ENCODE measurements at regions not wholly inside any gene's neighbourhood (a gene's known extent, or its start where the extent isn't known, plus 50 kb on each side); places are given as distances from the start of the nearest gene placed in this dataset.
A peak's percentile ranks its signal among the peaks of the same experiment; 100 is the strongest.

DNA sequence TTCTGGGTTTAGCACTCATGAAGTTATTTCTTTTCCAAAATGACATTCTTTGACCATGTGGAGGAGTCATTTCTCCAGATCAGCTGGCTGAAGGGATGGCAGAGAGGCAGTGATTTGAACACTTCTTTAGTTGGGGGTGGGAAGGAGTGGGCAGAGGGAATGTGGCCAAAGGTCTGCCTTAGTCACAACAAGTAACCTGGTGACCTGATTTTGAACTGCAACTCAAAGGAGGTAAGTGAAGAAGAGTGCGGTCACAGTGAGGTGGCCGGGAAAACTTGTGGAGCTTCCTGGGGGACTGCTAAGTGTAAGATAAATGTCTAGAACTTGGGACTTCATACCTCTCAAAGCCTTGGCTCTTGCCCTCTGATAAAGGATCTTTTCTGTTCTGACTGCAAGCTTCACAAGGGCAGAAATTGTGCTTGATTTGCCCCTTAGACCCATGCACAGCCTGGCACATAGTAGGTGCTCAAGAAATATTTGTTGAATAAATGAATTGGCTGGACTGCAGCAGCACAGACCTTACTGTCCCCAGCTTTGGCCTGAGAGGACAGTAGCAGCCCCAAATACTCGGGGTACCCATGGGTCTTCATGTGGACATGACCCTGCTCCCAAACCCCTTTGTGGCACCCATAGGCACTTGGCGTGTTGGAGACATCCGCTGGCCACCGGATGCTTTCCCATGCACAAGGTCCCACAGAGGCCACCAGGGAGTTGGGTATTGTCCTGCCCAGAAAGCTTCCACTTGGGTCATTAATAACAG lies 99.0 kb upstream of the ALX4 start:
- Mint-ChIP-seq H3K4me1 (ENCODE audit: unreplicated experiment) (peaks cover 9% of the 10 kb centered on the region), H3K4me3 (no peak overlapping the region), H3K27me3 (peaks cover 36% of the 10 kb centered on the region), H3K36me3 (no peaks in the 10 kb centered on the region), H3K9me3 (no peaks in the 10 kb centered on the region), H3K27ac (no peak overlapping the region)
- TF ChIP-seq, protein P1, sequence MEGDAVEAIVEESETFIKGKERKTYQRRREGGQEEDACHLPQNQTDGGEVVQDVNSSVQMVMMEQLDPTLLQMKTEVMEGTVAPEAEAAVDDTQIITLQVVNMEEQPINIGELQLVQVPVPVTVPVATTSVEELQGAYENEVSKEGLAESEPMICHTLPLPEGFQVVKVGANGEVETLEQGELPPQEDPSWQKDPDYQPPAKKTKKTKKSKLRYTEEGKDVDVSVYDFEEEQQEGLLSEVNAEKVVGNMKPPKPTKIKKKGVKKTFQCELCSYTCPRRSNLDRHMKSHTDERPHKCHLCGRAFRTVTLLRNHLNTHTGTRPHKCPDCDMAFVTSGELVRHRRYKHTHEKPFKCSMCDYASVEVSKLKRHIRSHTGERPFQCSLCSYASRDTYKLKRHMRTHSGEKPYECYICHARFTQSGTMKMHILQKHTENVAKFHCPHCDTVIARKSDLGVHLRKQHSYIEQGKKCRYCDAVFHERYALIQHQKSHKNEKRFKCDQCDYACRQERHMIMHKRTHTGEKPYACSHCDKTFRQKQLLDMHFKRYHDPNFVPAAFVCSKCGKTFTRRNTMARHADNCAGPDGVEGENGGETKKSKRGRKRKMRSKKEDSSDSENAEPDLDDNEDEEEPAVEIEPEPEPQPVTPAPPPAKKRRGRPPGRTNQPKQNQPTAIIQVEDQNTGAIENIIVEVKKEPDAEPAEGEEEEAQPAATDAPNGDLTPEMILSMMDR (conservative IDR thresholded peaks at IDR 0.05), result no peak
- no peak for DNase-seq (ENCODE audit: extremely low spot score, unreplicated experiment)

DNA sequence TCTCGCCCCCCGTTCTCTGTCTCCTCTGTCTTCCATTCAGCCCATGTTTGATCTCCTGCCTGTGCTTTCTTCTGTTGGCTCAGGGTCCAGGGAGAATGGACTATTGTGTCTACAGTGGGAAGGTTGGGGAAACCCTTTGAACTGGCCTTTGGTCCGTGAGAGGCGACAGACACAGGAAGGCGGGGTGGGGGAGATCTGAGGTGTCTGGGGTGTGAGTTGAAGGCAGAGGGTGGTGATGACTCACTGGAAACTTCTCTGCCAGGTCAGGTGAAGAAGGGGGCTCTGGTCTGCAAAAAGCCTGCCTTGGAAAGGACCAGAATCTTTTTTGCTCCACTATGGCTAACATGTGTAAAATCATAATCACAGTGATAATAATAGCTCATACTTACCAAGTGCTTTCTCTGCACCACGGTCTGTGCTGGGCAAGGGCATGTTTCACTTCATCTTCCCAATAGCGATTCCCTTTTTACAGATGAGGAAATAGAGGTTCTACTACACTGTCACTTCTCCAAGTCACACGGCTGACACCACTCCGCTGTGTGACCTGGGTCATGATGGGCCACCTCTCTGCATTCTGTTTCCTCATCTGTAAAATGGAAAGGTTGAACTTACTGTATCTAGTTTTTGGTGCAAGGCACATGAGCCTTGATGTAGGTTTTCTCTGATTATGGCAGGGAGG lies 99.8 kb upstream of the ALX4 start:
- H3K9me3 Mint-ChIP-seq, result no peaks in the 10 kb centered on the region
- no peak overlapping the region for H3K27ac Mint-ChIP-seq
- no peak overlapping the region for H3K4me3 Mint-ChIP-seq
- no peak for DNase-seq (ENCODE audit: extremely low spot score, unreplicated experiment)
- peaks cover 43% of the 10 kb centered on the region for H3K27me3 Mint-ChIP-seq
- TF ChIP-seq, protein P1 (conservative IDR thresholded peaks at IDR 0.05), result no peak
- H3K36me3 Mint-ChIP-seq, result no peaks in the 10 kb centered on the region
- H3K4me1 Mint-ChIP-seq (ENCODE audit: unreplicated experiment), result peaks cover 9% of the 10 kb centered on the region

DNA sequence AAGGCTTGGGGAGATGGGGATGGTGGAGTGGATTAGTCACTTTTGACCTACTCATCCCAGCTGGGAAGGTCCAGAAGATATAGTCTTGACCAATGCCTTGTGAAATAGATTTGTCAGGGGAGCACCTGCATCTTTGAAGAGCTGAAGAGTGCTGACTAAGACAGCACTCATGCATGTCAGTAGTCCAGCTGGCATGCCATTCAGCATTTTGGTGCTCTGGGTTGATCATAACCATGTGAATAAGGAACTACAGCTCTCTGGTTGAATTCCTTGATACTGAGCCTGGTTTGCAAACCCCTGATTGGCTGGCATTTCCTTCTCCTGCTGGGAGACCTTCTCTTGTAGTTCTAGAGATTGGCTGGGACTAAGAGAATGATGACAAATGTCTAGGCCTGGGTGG lies 106.8 kb upstream of the ALX4 start:
- H3K27ac Mint-ChIP-seq, result no peak overlapping the region
- no peak for DNase-seq (ENCODE audit: extremely low spot score, unreplicated experiment)
- no peak overlapping the region for H3K4me3 Mint-ChIP-seq
- peaks cover 35% of the 10 kb centered on the region for H3K27me3 Mint-ChIP-seq
- TF ChIP-seq, protein P1 (conservative IDR thresholded peaks at IDR 0.05), result no peak
- peaks cover 19% of the 10 kb centered on the region for H3K4me1 Mint-ChIP-seq (ENCODE audit: unreplicated experiment)
- H3K9me3 Mint-ChIP-seq, result no peaks in the 10 kb centered on the region
- H3K36me3 Mint-ChIP-seq, result no peaks in the 10 kb centered on the region

DNA sequence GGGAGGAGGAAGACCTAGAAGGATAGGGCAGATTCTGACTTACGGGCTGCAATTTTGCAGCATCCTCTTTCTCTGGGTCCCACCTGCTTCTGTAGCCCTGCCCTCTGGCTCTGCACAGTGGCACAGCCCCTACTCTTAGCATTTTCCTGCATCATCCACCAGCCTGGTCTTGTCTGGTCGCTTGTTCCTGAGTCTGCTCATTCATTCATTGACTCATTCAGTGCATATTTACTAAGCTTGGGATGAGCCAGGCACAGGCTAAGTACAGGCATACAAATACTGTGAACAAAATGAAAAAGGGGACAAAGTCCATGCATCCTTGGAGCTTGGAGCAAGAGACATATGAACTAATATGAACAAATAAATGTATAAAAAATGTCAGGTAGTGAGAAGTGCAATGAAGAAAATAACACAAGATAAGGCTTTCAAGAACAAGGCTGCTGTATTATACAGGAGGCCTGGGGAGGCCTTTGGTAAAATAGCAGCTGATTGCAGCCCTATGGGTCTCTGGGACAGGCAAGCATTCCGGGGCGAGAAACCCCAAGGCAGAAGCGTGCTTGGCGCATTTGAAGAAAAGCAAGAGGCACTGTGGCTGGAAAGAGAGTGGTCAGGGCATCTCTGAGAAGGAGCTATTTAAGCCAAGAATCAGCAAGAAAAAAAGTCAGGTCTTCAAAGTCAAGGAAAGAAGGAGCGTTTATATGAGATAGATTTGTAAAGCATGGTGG lies 108.0 kb upstream of the ALX4 start:
- Mint-ChIP-seq H3K27me3 (peaks cover 36% of the 10 kb centered on the region), H3K4me3 (no peak overlapping the region), H3K27ac (peak overlapping the region; percentile 54), H3K4me1 (ENCODE audit: unreplicated experiment) (peaks cover 21% of the 10 kb centered on the region), H3K9me3 (no peaks in the 10 kb centered on the region), H3K36me3 (no peaks in the 10 kb centered on the region)
- DNase-seq (ENCODE audit: extremely low spot score, unreplicated experiment), result no peak
- TF ChIP-seq, protein P1 (conservative IDR thresholded peaks at IDR 0.05), result no peak

DNA sequence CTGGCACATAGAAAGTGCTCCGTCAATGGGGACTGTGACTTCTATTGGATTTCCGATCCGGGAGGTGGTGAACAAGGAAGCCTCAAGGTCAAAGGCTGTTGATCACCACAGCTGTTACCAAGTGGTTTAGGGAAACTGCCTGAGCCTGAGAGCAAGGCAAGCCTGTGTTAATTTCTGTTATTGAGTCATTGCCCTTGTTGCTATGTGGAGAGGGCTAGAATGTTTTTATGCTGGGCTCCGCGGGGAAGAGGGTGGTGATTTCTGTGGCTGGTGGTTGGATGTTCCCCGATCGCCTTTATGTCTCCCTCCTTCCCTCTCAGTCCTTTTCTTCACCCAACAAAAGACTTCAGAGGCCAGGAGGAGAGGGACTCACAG lies 108.5 kb upstream of the ALX4 start:
- Mint-ChIP-seq H3K27ac (peak overlapping the region; percentile 54), H3K9me3 (no peaks in the 10 kb centered on the region), H3K4me3 (no peak overlapping the region), H3K4me1 (ENCODE audit: unreplicated experiment) (peaks cover 21% of the 10 kb centered on the region), H3K27me3 (peaks cover 41% of the 10 kb centered on the region), H3K36me3 (no peaks in the 10 kb centered on the region)
- TF ChIP-seq, protein P1 (conservative IDR thresholded peaks at IDR 0.05), result no peak
- DNase-seq (ENCODE audit: extremely low spot score, unreplicated experiment), result no peak

Measured in type B pancreatic cell (in vitro differentiated cells).